NCI-H1436 treated with DMSO at 0.1 percent for 48 hours (cell line): ENCODE measurements at regions not wholly inside any gene's neighbourhood (a gene's known extent, or its start where the extent isn't known, plus 50 kb on each side); places are given as distances from the start of the nearest gene placed in this dataset.

ENCODE experiments used
- DNase-seq: peaks from one replicate; lab custom pipeline; 2025; lab: John Stamatoyannopoulos, UW

DNA sequence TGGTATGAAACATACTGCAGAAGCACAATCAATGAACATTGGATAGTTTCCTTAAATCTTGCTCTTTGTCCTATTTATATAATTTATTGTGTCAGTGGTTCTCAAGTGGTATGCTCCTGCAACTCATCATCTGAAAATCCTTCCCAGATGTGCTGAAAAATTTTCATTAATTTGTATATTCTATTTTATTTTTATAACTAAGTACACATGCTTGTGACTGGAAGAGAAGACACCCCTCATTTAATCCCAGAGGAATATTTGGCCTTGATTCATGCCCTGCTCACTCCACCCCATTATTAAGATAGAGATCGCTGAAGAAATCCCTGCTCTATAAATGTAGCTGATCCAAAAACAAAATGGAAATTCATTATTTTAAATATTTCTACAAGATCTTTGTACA lies 870.5 kb upstream of the CXADR start:
- DNase-seq: no peak

DNA sequence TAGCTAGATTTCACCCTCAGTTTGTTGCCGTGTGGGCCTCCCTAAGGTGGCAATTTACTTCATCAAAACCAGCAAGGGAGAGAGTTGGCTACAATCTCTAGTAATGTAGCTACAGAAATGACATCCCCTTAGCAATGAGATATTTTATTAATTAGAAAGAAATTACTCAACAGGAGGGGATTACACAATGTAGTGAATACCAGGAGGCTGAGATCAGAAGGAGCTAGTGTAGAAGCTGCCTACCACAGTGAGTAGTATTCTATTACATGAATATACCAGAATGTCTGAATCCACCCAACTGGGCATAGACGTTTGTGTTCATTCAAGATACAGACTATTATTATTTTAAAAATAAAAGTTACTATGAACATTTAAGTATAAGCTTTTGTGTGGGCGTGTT lies 868.2 kb upstream of the CXADR start:
- DNase-seq: no peak

DNA sequence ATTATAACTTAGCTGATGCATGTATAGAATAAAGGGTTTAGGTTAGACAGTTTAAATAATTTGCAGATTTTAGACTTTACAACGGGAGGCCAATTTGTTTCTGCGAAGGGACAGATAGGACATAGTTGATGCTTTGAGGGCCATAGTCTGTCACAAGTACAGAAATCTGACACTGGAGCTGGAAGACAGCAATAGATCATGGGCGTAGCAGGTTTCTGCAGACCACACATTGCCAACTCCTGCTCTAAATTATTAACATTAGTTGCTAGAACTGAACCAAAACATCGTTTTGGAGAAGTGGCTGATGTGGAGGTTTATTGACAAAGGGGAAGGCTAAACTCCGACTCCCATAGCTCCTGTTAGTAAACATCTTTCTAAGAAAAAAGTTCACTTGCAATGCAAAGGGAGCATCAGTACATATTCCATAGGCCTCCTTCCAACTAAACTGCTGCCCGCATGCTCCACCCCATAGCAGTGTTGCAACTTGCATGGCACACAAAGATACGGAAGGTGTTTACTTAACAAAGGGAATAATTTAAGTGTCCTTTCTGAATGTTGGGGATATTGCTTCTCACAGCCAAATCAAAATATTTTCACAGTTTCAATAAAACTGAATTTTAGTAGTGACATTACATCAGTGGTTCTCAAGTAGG lies 862.0 kb upstream of the CXADR start:
- DNase-seq: no peak

DNA sequence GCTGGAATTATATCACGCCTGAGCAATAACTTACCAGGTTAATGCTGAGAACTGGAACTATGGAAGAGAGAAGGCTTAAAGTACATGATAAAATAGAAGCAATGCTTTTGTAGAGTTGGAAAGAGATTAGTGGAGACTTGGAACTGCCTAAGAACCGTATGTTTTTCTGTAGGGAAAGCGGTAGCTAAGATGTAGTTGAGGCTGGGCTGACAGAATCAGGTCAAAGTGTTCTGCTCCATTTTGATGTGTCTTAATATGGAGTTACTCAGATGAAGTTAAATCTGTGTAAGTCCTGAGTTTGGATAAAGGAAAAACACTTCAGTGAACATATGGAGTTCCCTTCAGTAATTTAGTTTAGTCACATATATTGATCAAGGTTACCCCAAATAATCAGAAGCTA lies 860.9 kb upstream of the CXADR start:
- no peak for DNase-seq

DNA sequence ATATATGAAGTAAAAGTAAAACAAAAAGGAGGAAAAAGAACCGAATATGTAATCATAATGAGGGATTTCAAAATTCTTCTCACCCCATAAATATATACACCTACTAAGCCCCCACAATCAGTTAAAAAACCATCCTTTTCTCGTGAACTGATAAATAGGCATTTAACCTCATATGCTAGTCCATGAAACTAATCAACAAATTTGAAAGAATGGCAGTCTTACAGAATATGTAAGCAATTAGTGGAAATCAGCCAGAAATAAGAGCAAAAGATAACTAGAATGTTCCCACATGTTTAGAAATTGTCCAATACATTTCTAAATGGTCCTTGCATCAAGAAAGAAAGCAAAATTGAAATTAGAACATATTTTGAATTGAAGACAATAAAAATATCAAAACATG lies 849.4 kb upstream of the CXADR start:
- no peak for DNase-seq

DNA sequence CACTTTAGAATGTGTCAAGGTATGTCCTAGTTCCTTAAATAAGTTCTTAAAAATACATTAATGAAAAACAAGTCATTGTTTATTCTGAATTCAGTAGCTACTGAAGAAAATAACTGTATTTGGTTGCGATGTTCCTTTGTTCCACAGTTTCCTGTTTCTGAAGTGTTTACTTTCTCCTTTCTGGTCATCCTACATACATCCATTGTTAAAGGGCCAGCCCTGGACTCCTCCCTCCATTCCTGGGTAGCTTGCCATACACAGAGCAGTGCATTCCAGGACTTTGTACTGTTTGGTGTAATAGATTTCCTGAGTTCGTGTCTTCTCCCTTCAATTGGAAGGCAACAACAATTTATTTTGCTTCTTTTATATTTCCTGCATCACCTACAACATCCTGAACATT lies 845.4 kb upstream of the CXADR start:
- DNase-seq: no peak

DNA sequence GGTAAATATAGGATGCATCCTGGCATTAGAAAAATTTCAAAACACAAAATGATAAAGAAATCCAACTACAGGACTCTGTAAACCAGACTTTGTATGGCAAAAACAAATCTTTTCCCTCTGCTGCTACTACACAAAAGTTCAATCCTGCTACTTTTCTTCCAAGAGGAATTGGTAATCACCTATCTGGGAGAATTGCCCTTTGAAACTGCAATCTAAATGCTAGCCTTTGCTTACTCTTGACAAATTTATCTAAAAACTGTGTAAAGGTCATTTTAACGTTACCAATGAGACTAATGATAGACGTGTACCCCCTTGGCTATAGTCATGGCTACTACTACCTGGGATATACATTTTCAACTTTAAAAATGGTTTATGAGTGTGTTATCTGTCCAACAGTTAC lies 837.9 kb upstream of the CXADR start:
- no peak for DNase-seq

DNA sequence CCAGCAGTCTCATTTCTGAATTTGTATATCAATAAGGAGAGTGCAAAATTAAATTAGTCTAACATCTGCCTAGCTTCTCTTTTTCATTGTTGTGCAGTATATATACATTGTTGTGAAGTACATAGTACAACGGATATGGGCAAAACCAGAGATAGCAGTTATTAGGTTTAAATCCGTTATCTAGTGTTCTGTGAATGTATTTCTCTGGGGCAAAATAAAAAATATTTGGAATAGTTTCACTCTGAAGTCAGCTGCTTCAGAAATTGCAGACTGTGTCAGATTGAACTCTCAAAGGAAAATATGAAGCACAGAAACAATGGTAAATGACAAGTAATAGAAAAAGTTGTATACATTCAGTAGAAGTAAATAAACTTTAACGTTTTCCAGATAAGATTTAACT lies 836.5 kb upstream of the CXADR start:
- DNase-seq: no peak

DNA sequence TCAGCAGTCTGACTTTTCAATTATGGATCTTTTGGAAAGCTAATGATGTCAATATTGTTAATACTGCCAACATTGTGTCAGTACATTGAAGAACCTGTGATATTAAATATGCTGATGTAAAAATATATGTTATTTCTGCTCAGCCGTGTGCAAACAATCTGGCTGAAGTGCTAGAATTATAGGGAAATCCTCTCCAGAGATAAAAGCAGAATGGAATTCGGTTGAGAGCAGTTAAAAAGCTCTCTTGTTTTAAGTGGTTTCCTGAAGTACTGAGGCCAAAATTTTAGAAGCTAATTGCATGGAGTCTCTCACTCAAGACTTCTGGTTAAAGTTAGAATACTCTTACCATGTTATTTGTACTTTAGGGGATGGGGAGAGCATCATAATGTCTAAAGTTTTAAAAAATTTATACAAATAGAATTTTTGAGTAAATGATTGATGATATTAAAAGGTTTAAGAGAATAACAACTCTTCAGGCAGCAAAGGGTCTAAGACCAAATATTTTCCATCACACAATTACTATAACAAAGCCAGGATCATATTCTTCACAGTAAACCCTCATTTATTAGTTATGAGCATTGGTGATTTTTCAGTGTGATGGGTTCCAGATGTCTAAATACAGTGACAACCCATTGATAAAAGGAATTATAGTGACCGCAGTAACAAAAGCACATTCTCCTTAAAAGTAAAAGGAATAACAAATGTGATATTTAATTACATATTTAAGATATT lies 834.2 kb upstream of the CXADR start:
- no peak for DNase-seq

DNA sequence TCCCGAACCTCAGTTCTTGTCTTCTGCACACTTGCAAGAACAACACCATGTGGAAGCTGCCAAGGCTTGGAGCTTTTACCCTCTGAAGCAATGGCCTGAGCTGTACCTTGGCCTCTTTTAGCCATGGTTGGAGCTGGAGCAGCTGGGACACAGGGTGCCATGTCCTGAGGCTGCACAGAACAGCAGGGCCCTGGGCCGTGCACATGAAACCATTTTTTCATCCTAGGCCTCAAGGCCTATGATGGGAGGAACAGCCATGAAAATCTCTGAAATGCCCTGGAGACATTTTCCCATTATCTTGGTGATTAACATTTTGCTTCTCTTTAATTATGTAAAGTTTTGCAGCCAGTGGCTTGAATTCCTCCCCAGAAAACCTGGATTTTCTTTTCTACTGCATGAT lies 817.8 kb upstream of the CXADR start:
- no peak for DNase-seq

DNA sequence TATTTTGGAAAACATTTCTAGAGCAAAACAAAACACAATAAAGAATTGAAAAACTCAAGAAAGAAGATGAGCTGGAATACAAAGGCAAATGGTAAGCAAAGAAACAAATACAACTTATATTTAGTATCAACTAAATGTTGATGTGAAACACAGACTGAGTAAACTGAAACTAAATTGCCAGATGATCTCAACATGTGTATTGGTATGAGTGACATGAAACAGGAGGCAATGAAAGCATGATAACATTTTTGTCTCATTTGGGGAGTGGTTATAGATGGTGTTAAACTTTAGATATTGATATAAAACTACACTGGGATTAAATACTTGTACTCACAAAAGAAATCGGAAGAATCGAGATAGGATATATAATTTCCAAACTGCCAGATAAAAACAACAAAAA lies 805.6 kb upstream of the CXADR start:
- no peak for DNase-seq

DNA sequence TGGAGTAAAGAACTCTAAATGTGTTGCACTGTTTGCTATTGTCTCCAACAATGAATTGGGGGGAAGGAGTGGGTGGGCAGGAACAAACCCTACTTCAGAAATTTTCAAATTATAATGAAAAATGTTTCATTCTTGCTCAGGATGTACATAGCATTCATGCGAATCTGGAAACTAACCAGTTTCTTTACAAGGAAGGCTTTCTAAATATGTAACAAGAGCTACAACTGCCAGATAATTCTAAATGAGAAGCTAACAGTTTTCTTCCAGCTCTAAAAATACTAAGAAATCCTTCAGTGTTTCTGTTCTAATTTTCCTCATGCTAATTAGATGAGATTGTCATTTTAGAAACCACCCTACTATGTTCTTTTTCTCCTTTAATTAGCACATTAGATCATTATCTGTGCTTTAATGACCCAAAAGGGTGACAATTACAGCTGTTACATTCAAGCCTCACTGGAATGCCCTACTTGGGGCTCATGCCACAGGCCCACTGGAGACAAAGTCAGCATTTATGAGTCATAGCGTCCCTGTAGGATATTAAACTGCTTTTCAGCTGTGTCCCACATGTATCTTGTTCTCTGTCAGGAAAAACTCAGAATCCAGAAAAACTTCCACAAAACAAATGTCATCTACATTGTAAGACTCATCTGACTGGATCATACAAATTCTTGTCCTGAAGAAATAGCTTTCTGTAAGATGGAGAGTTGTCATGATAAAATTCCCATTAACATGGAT lies 804.6 kb upstream of the CXADR start:
- DNase-seq: no peak

DNA sequence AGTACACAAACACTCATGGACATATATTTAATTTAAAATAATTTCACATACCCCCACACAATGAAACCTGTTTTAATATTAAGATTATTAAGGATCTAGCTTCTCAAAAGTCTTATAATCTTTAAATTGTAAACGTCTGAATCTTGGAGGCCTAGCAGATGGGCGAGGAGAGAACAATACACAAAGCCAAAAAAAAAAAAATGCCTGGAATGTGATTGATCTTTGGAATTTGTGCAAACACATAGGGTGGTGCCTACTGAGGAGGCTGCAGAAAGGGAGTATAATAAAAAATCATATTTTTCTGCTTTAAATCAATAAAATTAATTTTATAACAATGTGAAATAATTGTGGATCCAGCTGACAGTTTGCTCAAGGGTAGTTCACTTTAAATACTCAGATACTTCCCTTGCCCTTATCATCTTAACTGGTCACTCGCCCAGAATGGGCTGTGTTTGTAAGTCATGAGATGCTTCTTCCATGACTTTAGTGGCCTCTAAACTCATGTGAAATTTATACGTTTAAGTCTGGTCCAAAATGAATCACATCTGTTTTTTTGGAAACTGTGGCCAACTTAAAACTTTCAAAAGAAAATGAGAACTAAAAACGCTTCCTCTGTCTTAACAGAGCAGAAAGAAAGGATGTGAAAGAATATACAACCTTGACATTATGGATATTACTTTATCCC lies 802.8 kb upstream of the CXADR start:
- no peak for DNase-seq

DNA sequence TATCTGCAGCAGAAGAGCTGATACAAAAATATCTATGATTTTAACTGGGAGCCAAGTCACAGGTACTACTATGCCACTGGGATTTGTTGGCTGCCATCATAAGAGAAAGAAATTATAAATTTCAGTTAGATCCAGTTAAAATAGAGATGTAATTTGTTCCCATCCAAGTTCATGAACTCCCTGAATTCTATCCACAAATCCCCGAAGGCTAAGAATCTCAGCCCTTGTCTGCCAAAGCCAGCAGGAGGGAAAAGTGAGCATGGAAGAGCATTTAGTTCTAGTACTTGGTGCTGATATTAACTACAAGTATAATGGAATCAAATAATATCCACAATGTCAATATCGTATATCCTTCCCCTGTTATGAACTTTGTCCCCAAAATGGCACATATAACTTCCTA lies 801.1 kb upstream of the CXADR start:
- DNase-seq: no peak

DNA sequence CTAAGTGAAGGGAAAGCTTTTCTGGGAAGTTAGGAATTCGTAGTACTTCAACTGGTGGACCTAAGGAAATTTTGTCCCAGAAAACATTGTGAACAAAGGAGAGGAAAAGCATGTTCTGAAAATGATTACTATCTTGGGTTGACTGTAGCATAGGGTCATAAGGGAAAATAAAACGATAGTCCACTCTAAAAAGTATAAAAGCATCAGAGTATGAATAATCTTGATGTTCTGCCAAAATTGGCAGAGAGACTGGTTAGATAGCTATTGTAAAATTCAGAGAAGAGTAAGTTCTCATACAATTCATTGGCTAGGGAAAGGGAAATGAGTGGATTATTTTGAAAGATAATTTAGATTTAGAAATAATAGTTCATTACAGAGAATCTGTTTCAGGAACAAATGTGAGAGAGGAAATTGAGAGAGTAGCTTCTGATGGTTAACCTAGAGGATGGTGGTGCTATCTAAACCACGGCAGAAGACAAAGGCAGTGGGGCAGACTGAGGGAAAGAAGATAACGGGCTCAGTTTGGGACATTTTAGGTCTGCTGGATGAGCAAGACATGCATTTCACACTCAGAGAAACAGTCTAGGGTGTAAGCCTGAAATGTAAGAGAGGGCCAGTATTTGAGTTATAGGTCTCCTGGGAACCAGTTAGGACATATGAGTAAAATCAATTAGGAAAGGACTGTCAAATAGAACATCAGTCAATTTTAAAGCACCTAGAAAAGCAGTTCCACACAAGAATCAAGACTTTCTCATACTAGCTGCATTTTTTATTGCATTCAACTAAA lies 799.3 kb upstream of the CXADR start:
- DNase-seq: no peak

DNA sequence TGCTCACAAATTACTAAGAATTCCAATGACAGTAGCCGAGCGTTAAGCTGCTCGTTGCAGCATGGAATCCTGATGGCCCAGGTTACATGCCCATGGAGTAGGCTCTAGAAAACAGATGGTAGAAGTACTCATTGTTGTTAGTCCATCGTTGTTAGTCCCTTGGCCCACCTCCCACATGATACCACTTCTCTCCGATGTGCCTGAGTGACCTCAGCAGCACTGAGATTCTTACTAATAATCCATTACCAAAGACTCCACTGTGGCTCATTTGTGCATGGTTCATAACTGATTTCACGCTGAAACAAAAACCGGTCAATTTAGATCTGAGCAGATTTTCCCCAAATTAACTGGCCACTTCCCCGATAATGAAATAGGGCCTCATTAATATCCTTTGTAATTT lies 772.3 kb upstream of the CXADR start:
- no peak for DNase-seq

DNA sequence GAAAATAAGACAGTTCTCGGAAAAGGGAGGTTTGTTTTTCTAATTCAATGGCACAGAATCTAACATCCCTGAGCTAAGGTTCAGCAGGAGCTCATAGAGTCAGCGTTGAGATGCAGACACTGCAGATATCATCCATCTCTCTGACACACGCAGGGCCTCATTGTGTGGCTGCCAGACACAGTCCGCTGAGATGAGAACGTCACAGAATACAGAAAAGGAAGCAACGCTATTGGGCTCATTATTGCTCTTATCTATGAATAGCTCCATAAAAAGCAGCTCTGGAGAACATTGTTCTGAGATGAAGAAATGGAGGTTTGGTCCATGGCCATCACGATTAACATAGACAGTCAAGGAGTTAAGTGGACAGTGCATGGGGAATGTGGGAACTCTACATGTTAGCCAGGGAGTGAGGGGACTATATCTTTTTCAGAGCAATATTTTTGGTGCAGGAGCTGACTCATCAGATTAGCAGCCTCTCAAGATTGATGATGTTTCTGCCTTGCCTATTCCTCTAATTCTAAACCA lies 771.6 kb upstream of the CXADR start:
- no peak for DNase-seq

DNA sequence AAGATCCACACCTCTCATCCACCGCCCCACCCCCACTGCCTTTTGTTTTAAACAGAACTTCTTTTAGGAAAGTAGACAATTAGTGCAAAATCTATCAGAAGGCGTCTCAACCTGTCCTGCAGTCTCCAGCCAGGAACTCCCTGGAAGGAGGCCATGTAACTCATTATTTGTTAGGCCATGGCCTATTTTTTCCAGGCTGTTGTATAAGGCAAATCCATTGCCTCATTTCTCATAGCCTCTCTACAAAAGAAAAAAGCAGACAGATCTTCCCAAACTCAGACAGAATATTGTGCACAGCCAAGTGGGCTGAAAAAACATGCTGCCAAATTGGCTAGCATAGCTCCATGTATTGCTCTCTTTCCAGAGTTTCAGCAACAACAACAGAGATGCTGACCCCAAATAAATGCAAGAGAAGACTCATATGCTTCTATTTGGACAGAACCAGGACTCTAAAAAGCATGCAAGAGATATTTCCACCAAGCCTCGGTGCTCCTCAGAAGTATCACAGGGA lies 770.7 kb upstream of the CXADR start:
- no peak for DNase-seq

DNA sequence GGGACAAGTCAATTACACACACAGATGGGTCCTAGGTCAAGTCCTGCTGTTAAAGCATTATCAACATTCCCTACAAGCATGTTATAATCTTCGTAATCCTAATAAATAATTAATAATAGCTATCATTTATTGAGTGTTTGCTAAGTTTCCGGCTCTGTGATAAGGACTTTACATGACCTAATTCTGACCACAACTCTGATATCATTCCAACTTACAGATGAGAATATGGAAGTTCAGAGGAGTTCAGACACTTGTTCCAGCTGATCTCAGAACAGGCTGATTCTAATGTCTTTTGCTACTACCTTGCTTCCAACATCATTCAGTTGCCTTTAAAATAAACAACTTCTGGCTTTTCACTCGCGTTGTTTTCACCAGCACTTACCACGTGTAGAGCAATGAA lies 770.1 kb upstream of the CXADR start:
- DNase-seq: no peak

DNA sequence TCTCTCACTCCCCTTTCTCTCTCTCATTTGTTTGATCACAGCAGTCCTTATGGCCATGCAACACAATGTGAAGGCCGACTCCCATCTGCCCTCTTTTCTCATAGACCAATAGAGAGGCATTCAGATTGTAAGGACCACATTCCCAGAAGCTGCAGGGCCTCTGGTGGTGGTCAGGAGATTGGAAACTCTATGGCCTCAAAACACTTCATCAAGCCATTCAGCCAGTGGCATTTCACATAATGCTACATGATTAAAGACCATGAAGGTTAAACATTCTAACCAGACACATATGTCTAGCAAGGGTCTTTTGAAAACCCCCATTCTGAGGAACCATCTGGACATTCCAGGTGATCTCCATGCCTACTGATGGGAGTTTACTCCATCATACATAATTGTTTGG lies 769.5 kb upstream of the CXADR start:
- DNase-seq: no peak

DNA sequence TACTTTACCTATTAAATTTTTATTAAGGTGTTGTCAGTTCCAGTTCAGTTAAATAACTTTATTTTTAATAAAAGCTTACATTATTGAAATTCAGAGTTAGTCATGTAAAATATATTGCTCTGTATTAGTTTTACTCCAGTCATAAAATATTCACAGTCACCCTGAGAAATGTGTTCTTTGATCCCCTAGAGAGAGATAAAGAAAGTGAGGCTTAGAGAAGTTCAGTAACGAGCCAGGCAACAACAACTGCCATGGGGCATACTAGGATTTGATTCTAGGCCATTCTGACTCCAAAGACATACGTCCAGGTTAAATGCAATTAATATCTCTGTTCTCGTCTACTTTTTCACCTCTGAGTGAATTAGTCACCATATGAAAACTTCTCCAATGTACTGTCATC lies 761.9 kb upstream of the CXADR start:
- no peak for DNase-seq
